ENCODE measurements at regions not wholly inside any gene's neighbourhood (a gene's known extent, or its start where the extent isn't known, plus 50 kb on each side); places are given as distances from the start of the nearest gene placed in this dataset.

DNA sequence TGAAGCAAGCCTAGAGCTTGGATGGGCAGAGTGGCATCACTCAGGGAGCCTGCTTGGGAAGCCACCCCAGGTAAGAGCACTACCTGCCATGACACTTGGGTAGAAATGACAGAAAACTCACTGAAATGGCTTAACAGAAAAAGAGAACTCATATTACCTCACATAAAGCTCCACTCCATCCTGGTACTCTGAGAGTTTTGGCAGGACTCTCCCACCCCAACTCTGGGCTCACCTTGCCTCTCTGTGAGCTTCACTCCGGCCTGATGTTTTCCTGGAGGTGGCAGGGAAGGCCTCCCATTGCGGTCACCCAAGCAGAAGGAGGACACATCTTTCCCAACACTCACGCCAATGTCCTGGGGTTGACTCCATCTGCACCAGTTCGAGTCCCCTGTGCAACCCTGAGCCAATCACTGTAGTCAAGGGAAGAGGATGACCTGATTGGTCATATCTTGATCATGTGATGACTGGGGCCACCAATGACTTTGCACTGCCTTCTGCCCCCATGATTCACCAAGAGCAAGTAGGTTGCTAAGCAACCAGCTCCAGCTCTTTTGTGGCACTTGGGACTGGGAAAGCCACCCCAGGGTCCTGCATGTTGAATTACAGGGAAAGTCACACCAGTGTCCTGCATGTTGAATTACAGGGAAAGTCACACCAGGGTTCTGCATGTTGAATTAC, 446.1 kb upstream of the SULF2 start:
- TF ChIP-seq, protein P1, sequence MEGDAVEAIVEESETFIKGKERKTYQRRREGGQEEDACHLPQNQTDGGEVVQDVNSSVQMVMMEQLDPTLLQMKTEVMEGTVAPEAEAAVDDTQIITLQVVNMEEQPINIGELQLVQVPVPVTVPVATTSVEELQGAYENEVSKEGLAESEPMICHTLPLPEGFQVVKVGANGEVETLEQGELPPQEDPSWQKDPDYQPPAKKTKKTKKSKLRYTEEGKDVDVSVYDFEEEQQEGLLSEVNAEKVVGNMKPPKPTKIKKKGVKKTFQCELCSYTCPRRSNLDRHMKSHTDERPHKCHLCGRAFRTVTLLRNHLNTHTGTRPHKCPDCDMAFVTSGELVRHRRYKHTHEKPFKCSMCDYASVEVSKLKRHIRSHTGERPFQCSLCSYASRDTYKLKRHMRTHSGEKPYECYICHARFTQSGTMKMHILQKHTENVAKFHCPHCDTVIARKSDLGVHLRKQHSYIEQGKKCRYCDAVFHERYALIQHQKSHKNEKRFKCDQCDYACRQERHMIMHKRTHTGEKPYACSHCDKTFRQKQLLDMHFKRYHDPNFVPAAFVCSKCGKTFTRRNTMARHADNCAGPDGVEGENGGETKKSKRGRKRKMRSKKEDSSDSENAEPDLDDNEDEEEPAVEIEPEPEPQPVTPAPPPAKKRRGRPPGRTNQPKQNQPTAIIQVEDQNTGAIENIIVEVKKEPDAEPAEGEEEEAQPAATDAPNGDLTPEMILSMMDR (IDR thresholded peaks at IDR 0.05; ENCODE audit: extremely low read depth, low read depth, low read length) = no peak
- peaks cover 4% of the 10 kb centered on the region for H3K27me3 ChIP-seq (ENCODE audit: insufficient read depth, low read length)
- no peak overlapping the region for H2AFZ ChIP-seq (ENCODE audit: low read length)
- H3K27ac ChIP-seq (ENCODE audit: low read depth, low read length) = no peak overlapping the region
- no peak overlapping the region for H3K4me2 ChIP-seq (ENCODE audit: insufficient read depth, low read length)
- H3K79me2 ChIP-seq (ENCODE audit: insufficient read depth, low read length) = no peaks in the 10 kb centered on the region
- no peak overlapping the region for H3K4me3 ChIP-seq (ENCODE audit: insufficient read depth, low read length)
- H4K20me1 ChIP-seq (ENCODE audit: insufficient read depth, low read length) = no peaks in the 10 kb centered on the region
- DNase-seq (ENCODE audit: insufficient read length, low spot score, missing footprints) = no peak
- H3K9me3 ChIP-seq (ENCODE audit: low read depth, low read length) = peaks cover 7% of the 10 kb centered on the region
- H3K4me1 ChIP-seq (ENCODE audit: insufficient read depth, low read length) = no peaks in the 10 kb centered on the region
- H3K36me3 ChIP-seq (ENCODE audit: insufficient read depth, low read length) = no peaks in the 10 kb centered on the region

GRCh38 chr20:48230216-48230615, 444.9 kb upstream of the SULF2 start:
- DNase-seq (ENCODE audit: insufficient read length, low spot score, missing footprints) = no peak
- Histone ChIP-seq H3K36me3 (ENCODE audit: insufficient read depth, low read length) (no peaks in the 10 kb centered on the region), H3K27ac (ENCODE audit: low read depth, low read length) (no peak overlapping the region), H3K4me1 (ENCODE audit: insufficient read depth, low read length) (no peaks in the 10 kb centered on the region), H3K9me3 (ENCODE audit: low read depth, low read length) (peaks cover 7% of the 10 kb centered on the region), H3K27me3 (ENCODE audit: insufficient read depth, low read length) (no peaks in the 10 kb centered on the region), H3K79me2 (ENCODE audit: insufficient read depth, low read length) (no peaks in the 10 kb centered on the region), H3K4me2 (ENCODE audit: insufficient read depth, low read length) (no peak overlapping the region), H3K4me3 (ENCODE audit: insufficient read depth, low read length) (no peak overlapping the region), H4K20me1 (ENCODE audit: insufficient read depth, low read length) (no peaks in the 10 kb centered on the region), H2AFZ (ENCODE audit: low read length) (no peak overlapping the region)
- TF ChIP-seq, protein P1 (IDR thresholded peaks at IDR 0.05; ENCODE audit: extremely low read depth, low read depth, low read length) = no peak

DNA sequence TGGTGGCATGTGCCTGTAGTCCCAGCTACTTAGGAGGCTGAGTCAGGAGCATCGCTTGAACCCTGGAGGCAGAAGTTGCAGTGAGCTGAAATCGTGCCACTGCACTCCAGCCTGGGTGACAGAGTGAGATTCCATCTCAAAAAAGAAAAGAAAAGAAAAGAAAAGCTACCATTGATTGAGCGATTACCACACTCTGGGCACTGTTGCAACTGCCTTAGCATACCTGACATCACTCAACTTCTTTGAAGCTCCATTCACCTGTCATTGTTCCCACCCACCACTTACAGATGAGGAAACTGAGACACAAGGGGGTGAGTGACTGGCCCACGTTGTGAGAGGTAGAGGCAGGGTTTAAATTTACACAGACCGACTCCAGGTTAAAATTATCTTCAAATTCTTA, 442.1 kb upstream of the SULF2 start:
- DNase-seq (ENCODE audit: insufficient read length, low spot score, missing footprints) = no peak

GRCh38 chr20:48226642-48227041, 441.4 kb upstream of the SULF2 start:
- DNase-seq (ENCODE audit: insufficient read length, low spot score, missing footprints) = peak; percentile 37
- H3K27ac ChIP-seq (ENCODE audit: low read depth, low read length) = no peak overlapping the region
- no peak overlapping the region for H2AFZ ChIP-seq (ENCODE audit: low read length)
- H3K9me3 ChIP-seq (ENCODE audit: low read depth, low read length) = peaks cover 7% of the 10 kb centered on the region
- H3K79me2 ChIP-seq (ENCODE audit: insufficient read depth, low read length) = no peaks in the 10 kb centered on the region
- no peaks in the 10 kb centered on the region for H4K20me1 ChIP-seq (ENCODE audit: insufficient read depth, low read length)
- H3K36me3 ChIP-seq (ENCODE audit: insufficient read depth, low read length) = no peaks in the 10 kb centered on the region
- H3K27me3 ChIP-seq (ENCODE audit: insufficient read depth, low read length) = peaks cover 6% of the 10 kb centered on the region
- no peak overlapping the region for H3K4me2 ChIP-seq (ENCODE audit: insufficient read depth, low read length)
- no peaks in the 10 kb centered on the region for H3K4me1 ChIP-seq (ENCODE audit: insufficient read depth, low read length)
- TF ChIP-seq, protein P1 (IDR thresholded peaks at IDR 0.05; ENCODE audit: extremely low read depth, low read depth, low read length) = no peak
- no peak overlapping the region for H3K4me3 ChIP-seq (ENCODE audit: insufficient read depth, low read length)

More for the DNA sequence above, 442.1 kb upstream of the SULF2 start:
- H3K9me3 ChIP-seq (ENCODE audit: low read depth, low read length) = peaks cover 7% of the 10 kb centered on the region
- H4K20me1 ChIP-seq (ENCODE audit: insufficient read depth, low read length) = no peaks in the 10 kb centered on the region
- TF ChIP-seq, protein P1 (IDR thresholded peaks at IDR 0.05; ENCODE audit: extremely low read depth, low read depth, low read length) = no peak
- no peaks in the 10 kb centered on the region for H3K4me1 ChIP-seq (ENCODE audit: insufficient read depth, low read length)
- no peak overlapping the region for H3K27ac ChIP-seq (ENCODE audit: low read depth, low read length)
- no peak overlapping the region for H2AFZ ChIP-seq (ENCODE audit: low read length)
- H3K4me2 ChIP-seq (ENCODE audit: insufficient read depth, low read length) = no peak overlapping the region
- H3K36me3 ChIP-seq (ENCODE audit: insufficient read depth, low read length) = no peaks in the 10 kb centered on the region
- H3K79me2 ChIP-seq (ENCODE audit: insufficient read depth, low read length) = no peaks in the 10 kb centered on the region
- H3K27me3 ChIP-seq (ENCODE audit: insufficient read depth, low read length) = peaks cover 6% of the 10 kb centered on the region
- H3K4me3 ChIP-seq (ENCODE audit: insufficient read depth, low read length) = no peak overlapping the region

Measured in osteoblast (primary cell).